Left kidney (tissue), 1 donor: ENCODE measurements at regions not wholly inside any gene's neighbourhood (a gene's known extent, or its start where the extent isn't known, plus 50 kb on each side); places are given as distances from the start of the nearest gene placed in this dataset.

Experiments
- DNase-seq: peaks from one replicate; pipeline ENCODE4 v3.0.0-alpha.2; 2013

DNA sequence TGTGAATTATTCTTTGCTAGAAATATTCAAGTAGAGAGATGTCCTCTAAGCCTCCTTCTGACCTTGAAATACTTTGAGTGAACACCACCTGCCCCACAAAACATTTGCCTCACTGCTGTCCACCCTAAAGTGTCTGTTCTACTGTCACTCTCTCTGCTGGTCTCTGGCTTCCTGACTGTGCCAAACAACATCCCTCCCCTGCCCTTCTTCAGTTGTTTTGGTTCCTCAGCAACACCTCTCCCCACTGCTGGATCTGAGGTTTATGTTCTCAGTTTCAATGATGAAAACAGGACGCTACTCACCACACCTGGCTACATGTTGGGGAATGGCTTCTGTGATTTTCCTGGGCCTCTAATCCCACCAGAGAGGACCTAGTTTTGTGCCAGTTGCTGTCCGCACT lies 456.9 kb downstream of the BCOR start:
- no peak for DNase-seq

DNA sequence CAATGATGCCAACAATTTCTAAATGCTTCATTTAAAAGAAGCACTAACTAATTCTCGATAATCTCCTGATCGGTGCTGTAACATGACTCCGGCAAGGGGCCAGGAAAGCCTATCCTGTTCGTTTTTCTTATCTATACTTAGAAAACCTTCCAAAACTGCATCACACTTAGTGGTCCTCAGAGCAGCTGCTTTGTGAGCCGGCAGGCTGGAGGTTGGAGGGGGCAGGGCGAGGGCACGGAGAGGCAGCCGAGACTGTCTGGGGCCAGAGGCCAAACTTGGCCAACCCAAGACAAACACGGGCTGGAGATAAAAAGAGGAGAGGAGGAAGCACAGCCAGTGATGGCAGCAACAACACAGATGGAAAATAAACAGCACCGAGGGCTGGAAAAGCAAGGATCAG lies 455.7 kb downstream of the BCOR start:
- DNase-seq: no peak

DNA sequence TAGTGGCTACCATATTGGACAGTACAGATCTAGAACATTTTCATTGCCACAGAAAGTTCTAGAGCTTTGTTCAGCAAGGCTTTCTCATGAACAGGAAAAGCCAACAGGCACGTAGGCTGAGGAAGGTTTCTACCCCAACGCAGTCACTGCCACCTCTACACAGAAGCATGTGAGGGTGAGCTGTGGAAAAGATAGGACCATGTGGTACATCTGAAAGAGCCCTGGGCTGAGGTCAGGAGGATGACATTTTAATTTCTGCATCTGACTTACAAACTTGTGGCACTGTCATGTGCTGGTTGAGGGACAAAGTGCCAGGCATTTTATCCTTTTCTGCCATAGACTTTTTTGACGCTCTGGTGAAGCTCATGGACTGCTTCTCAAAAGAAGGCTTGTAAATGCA lies 454.2 kb downstream of the BCOR start:
- no peak for DNase-seq

DNA sequence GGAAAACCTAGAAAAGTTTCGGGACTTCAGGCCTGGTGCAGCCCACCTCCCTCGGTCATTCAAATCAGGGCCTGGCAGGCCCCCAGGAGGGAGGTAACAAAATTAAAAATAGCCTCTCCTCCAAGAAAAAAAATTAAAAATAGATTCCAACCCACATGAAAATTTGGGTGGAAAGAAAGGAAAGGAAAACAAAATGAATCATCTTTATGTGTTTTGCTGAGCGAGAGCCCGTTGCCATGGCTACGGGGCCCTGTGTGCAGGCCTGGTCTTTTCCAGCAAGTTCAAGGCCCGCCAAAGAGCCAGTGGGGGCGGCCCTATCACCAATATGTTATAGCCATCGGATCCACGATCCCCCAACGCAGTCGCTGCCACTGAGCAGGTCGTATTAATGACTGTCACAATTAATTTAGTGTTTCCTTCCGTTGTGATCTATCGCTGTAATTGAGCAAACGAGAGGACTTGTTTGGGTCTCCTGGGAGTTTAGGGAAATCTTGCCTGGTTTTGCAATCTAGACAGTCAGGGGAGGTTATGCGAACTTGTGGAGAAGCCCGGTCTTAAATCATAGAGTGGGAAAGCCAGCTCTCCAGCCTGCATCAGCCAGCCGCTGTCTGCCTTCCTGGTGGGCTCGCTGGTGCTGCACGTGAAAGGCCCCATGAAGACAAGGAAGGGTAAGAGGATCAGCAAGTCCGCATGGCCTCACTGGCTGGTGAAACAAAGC lies 452.4 kb downstream of the BCOR start:
- peak; percentile 71 for DNase-seq

DNA sequence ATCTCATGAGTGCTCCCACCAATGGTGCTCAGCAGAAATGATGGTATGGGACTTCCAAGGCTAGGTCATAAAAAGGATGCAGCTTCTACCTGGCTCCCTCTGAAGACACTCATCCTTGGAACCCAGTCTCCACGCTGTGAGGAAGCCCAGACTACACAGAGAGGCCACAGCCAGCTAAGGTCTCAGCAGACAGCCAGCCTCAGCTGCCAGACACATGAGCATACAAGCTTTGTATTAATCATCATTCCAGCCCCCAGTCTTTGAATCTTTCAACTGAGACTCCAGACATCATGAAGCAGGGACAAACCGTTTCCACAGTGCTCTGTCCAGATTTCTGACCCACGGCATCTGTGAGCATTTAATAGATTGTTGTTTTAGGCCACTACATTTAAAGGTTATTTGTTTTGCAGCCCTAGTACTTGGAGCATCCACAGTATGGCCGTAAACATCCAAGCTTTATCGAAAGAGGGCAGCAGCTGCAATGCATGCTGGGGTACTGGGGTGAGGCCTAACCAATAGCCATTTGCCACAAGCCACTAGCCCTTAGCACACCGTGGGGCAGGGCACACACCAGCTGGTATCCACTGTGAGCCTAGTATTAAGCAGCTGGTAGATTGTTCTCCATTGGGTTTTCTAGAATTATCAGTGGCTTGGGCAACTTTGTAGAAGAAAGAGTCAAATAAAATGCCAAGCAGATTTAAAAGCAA lies 449.1 kb downstream of the BCOR start:
- no peak for DNase-seq

DNA sequence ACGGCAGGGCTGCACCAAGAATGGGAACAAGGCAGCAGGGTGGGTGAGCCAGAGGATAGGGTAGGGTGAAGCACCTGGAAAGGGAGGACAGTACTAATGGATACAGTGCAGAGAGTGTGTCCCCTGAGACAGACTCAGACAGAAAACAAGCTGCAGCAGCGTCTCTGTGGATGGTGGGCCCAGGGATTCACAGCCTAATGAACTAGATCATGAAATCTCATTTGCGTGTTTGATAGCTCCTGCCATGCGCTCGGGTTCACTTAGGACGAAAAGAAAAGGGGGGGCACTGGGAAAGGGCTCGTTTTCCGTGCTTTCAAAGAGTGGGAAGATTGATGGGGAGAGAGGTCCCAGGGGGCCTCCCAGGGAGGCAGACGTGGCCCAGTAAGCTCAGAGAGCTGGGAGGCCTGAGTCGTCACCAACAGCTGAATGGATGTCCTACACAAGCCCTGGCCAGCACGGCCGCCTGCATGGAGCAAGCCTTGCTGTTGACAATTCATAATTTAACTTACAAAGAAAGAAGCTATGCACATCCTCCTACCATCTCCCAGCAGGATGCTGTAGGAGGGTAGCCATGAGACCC lies 446.9 kb downstream of the BCOR start:
- no peak for DNase-seq

DNA sequence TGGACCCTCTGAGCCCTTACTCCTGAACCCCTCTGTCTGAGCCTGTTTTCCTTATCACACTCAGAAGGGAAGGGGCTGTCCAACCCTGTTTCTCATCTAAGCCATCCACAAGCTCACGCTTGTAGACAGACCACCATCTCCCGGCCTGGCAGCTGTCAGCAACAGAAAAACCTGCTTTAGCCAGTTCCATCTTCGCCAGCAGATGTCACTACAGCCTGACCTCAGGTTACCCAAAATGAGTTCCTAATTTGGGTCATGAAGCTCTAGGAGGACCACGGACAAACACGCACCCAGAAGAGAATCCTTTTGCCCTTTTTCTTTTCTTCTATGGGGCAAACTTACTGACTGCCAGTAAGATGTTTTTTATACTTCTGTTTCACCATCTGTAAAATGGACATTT lies 445.4 kb downstream of the BCOR start:
- no peak for DNase-seq

DNA sequence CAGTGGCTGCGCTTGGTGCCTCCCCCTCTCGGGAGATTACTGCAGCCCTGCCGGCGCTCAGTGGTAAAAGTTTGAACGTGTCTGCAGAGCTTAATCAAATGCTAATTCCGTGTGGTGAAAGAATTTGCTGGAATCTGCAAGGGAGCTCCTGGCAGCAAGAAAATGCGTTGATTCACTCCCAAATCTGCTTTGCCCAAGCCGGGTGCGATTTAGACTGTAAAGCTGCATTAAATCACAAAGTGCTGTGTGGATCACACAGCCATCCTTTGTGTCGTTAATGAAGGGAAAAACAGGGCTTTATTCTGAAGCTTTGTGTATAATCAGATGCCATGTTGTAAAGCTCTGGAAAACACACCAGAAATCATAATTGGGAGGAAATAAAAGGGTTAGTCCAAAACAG lies 444.1 kb downstream of the BCOR start:
- DNase-seq: no peak

DNA sequence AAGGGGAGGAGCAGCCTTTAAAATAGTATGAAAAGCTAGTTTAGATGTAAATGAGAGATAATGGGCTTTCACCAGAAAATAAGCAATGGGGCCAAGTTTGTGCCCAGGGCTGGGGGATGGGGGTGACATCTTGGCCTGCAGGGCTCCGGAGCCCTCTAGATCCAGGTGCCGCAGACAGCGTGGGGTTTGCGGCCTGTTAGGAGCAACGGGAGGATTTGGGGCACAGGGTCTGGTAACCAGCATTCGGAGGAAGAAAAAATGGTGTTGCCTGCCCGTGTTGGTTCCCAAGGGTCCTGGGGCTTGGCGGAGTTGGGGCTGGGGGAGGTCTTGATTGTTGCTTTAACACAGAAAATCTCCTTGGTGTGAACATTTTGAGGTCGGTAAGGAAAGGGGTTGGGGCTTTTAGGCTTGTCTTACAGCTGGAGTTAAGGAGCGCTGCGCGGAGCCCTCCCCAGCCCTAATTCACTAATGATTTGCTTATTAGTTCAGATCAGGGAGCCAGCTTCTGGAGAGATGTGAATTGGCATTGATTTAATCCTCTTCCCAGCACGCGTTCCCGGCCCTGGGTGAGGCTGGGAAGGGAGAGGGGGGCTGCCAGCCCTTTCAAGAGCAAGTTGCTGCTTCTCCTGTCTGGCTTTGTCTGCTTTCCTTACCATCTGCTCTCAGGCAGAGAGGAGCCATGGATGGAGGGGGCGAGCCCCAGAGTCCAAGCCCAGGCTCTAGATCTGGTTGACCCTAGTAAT lies 443.4 kb downstream of the BCOR start:
- no peak for DNase-seq

DNA sequence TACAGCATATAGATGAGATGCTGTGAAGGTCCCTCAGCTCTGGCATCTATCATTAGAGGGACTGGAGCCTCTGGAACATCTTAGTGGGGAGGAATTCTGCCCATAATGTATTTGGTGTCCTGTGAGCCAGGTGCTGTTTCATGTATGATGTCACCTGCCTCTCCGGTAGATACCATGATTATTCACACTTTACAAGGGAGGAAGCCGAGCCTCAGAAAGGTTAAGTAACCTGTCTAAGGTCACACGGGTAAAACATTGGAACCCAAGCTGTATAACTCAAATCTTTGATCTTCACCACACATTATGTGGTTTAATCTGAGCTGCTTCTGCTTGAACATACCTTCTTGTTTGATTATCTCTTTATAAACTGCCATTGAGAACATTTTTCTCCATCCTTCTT lies 442.8 kb downstream of the BCOR start:
- no peak for DNase-seq

DNA sequence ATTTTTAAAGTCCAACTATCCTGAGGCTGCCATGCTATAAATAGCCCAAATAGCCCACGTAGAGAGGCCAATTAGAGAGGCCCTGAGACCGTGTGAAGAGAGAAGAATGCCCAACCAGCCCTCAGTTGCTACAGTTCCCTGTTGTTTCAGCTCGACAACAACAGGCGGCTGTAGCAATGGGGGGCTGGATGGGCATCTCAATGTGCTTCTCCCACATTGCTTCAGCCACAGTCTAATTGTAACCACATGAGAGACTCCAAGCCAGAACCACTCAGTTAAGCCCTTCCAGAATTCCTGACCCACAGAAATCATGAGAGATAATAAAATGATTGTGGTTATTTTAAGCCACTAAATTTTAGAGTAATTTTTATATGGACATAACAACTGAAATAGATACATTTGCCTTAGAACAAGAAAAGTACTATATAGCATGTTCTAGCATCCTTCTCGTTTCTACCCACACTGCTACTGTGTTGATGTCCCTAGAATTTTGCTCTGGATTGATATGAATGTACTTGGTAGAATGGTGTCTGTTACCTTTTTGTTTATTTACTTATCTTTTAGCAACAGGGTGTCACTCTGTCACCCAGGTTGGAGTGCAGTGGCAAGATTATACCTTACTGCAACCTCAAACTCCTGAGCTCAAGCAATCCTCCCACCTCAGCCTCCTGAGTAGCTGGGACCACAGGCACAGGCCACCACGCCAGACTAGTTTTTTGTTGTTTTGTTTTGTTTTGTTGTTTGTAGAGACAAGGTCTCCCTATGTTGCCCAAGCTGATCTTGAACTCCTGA lies 436.4 kb downstream of the BCOR start:
- no peak for DNase-seq

DNA sequence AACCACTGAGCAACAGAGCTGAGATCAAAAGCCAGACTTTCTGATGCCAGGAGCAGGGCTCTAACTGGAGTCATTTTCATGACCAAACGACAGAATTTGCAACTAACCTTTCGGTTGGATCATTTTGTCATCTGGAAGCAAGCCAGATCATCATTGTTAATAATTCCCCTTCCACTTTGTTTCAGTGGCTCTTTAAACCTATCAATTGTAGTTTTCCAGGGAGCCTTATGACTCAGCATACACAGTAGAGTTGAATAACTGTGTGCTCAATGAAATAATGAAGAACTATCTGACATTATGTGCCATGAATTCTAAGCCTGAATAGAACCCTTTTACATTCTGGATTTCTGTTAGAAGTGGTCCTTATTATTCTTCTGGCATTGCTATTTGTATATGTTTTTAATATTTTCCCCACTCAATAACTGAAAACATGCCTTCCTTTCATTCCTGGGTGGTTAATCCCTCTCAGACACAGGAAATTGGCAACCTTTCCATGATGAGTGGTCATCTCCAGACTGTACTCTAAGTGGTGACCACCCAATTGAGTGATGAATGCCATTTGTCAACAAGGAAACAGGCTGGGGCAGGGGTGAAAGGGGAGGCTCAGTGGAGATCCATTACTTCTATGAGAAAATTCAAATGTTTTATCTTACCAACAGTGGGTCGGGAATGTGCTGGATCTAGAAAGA lies 431.8 kb downstream of the BCOR start:
- DNase-seq: no peak

DNA sequence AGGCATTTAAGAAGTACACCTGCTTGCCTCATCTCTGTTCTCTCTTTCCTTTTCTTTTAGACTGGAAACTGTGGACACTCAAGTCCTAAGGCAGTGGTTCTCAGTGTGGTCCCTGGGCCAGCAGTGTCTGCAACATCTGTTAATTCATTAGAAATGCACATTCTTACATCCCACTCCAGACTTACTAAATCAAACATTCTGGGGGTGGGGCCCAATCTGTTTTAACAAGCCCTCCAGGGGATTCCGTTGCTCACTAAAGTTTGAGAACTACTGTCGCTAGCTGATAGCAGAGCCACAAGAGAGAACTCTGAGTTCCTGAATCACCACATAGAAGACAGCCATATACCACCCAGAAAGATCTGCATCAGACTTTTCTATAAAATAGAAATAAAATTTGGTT lies 430.6 kb downstream of the BCOR start:
- DNase-seq: no peak

DNA sequence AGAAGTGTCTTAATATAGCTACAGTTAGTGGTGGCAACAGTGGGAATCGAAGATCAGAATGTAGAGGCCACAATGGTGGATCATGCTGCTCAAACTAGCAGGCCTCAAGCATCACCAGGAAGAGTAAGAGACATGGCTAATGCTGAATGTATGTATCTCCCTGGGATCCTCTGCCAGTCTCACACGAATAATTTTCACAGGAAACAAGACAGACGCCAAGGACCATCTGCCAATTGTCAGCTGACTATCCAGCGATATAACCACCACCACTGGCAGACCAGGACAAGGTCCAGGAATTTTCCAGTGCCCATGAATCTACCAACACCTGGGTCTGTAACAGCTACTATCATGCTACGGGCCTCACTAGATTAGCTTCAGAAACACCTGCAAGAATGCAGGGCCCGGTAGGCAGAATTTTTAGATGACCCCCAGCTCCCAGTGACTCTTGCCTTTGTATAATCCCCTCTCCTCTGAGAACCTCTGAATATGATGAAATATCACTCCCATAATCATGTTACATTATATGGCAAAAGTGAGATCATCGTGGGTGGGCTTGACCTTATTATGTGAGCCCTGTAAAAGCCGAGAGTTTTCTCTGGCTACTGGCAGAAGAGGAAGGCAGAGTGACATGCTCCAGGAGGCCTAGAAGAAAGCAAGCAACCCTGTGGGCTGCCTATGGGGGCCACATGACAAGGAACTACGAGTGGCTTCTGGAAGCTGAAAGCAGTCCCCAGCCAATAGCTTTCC lies 429.8 kb downstream of the BCOR start:
- DNase-seq: no peak

DNA sequence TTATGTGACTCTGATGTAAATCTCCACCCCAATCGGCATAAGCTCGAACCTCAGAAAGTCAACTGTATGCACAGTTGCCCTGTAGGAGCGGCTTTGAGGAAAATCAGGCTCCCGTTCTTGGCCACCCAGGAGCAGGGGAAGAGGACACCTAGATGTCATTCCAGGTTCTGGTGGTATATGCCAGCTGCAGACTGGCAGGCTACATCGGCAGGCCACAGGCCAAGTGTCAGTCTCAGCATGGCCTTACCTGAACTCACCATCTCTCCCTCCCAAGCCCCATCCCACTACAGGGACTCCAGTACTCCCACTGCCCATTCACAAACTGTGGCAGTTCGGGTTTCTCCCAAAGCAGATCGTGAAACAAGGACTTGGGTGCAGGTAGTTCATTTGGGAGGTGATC lies 428.1 kb downstream of the BCOR start:
- DNase-seq: no peak

DNA sequence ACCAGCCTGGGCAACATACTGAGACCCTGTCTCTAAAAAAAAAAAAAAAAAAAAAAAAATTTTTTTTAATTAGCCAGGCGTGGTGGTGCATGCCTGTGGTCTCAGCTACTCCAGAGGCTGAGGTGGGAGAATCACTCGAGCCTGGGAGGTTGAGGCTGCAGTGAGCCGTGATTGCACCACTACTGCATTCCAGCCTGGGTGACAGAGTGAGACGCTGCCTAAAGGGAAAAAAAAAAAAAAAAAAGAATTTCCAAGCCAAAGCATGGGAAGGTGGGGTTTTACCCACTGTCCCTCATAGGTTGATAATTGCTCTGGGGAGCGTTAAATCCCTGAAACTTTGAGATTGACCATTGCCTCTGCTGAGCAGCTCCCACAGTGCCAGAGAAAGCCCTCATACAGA lies 427.5 kb downstream of the BCOR start:
- DNase-seq: no peak

DNA sequence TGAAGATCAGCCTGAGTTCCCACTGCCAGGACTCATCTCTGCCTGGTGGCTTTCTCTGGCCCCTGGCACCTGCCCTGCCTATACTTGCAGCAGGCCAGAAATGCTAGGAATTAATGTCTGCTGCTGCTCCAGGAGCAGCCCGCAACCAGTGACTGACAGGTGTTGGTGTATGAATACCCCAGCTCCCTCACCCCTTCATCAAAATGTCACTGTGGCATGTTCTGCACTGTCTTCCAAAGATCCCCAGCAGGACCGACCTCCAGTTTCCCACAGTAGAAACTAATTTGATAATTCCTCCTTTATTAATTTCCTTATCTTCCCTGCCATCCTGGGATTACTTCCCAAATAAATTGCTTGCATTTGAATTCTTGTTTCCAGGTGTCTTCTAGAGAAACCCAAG lies 425.4 kb downstream of the BCOR start:
- no peak for DNase-seq

DNA sequence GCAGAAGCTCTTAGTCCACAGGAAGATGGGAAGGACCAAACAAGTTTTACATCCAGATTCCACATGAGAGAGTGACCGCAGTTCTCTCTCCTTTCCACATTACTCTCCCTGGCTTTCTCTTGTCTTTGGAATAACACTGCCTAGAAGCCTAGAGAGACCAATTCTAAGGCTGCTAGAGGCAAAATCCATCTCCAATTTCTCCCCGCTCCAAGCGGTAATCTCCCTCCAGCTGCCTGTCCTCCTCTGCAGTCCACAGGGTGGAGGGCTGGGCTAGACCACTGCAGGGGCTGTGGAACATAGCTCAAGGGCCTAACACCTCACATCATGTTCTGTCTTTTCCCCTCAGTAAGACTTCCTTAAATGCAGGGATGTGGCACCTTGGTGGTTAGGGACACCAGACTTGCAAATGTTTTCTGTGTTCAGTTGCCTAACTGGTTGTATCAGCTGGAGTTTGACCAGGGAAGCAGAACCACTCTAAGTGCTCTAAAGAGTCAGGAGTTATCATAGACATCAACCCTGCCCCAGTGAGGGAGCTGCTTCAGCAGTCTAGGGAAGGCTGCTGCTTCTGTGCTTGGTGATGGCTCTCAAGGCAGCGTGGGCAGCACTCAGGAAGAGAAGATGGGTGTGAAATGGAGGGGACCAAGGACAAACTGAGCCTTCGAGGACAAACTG lies 423.1 kb downstream of the BCOR start:
- no peak for DNase-seq

DNA sequence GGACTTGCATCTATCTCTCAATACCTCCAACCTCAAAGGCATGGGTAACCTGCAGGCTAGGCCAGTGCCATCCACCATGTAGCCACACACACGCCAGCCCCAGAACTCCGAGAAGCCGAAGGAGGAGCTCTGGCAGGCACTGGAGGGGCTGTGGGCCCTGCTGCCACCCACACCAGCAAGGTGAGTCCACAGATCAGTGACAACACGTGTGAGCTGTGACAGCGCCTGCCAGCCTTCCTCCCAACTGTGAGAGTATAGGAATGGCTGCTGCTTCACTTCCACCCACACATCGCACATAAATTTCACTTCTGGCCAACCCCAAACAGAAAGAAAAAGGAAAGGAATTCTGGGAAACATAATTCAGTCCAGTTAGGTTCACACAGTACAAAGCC lies 422.6 kb downstream of the BCOR start:
- DNase-seq: no peak

DNA sequence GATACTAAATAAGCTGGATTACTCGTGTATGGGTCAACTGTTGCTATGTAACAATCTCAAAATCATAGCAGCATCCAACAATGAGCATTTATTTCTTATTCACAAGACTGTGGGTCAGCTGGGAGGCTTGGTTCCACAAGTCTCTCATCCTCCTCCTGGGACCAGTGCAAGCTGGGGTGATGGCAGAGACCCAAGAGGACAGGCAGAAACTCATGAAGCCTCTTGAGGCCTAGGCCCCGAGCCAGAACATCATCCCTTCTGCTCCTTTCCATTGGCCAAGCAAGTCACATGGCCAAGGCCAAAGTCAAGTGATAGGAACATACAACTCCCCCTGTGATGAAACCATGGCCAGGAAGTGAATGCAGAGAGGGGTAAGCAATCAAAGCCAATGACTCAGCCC lies 422.1 kb downstream of the BCOR start:
- DNase-seq: no peak
